ENCODE measurements at regions not wholly inside any gene's neighbourhood (a gene's known extent, or its start where the extent isn't known, plus 50 kb on each side); places are given as distances from the start of the nearest gene placed in this dataset.

DNA sequence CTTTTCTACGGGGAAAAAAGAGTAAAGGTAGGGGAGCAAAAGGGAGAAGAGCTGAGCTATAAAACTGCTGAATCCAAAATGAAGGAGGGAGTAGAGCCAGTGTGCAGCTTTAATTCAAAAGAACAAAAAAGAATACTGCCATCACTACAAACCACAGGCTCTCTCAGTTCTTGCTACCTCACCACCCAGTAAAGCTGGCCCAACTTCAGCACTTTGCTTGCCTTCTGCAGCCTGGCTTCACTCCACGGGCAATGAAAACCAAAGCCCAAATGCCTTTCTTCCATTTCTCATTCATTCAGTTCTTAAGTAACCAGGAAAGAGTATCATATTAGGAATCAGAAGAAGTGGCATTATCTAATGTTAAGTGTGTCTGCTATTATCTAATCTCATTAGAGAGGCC lies 376.8 kb downstream of the BCOR start:
- no peak overlapping the region for H2AK5ac ChIP-seq (ENCODE audit: low read depth, low read length)
- H2AFZ ChIP-seq (replicated peaks; ENCODE audit: low read length, poor library complexity): no peak overlapping the region
- in situ Hi-C loops (cut with MboI; ENCODE audit: low sequenced_read_pairs) (no loop called here), dilution Hi-C loops (cut with HindIII; ENCODE audit: low sequenced_read_pairs, unreplicated experiment) (no loop called here), intact Hi-C loops (cut with micrococcal nuclease) (no loop called here)
- no peaks in the 10 kb centered on the region for H3K36me3 ChIP-seq (ENCODE audit: control insufficient read depth, insufficient read depth, low read length)
- no peak overlapping the region for H3K18ac ChIP-seq (ENCODE audit: low read depth, low read length)
- H3K9ac ChIP-seq (ENCODE audit: low read depth, low read length): no peak overlapping the region
- no peak overlapping the region for H3K23ac ChIP-seq (ENCODE audit: low read depth, low read length)
- H2BK5ac ChIP-seq (ENCODE audit: low read depth, low read length, poor library complexity, severe bottlenecking): no peak overlapping the region
- H3K27me3 ChIP-seq (ENCODE audit: control insufficient read depth, insufficient read depth, low read length): peaks cover 26% of the 10 kb centered on the region
- TF ChIP-seq POLR2A (IDR thresholded peaks at IDR 0.05; ENCODE audit: low read depth, low read length) (no peak), BHLHE40 (IDR thresholded peaks at IDR 0.05; ENCODE audit: low read depth, low read length) (no peak), CEBPB (IDR thresholded peaks at IDR 0.05; ENCODE audit: low read depth, low read length) (no peak), RCOR1 (IDR thresholded peaks at IDR 0.05; ENCODE audit: insufficient replicate concordance, low read length) (no peak), FOS (IDR thresholded peaks at IDR 0.05; ENCODE audit: low read depth, low read length) (no peak), CHD1 (IDR thresholded peaks at IDR 0.05; ENCODE audit: low read depth, low read length) (no peak), RFX5 (IDR thresholded peaks at IDR 0.05; ENCODE audit: low read depth, low read length) (no peak), NFE2L2 (IDR thresholded peaks at IDR 0.05; ENCODE audit: low read depth, low read length) (no peak), SMC3 (IDR thresholded peaks at IDR 0.05; ENCODE audit: low read depth, low read length) (no peak), MXI1 (IDR thresholded peaks at IDR 0.05; ENCODE audit: borderline replicate concordance, low read depth, low read length) (no peak)
- no peak overlapping the region for H3K14ac ChIP-seq (replicated peaks; ENCODE audit: low read depth, low read length)
- no peak overlapping the region for H3K27ac ChIP-seq (ENCODE audit: insufficient read depth, low read length)
- no peak overlapping the region for H3K4ac ChIP-seq (ENCODE audit: low read depth, low read length)
- no TSS peak for BruUV-seq (replicated peaks)
- H2AK9ac ChIP-seq (replicated peaks; ENCODE audit: low read depth, low read length, poor library complexity): no peak overlapping the region
- H3K4me1 ChIP-seq (ENCODE audit: control insufficient read depth, insufficient read depth, low read length): peaks cover 1% of the 10 kb centered on the region; the same call in 1 of the 2 replicates
- no peaks in the 10 kb centered on the region for H3K9me3 ChIP-seq (ENCODE audit: control insufficient read depth, insufficient read depth, low read length)
- no peak overlapping the region for H4K91ac ChIP-seq (ENCODE audit: insufficient read depth, low read depth, low read length)
- no peak overlapping the region for H4K5ac ChIP-seq (ENCODE audit: low read depth, low read length)
- no CpG with 5 or more reads among the region's 2 CpGs for WGBS, 2 experiments (ENCODE audit: extremely low coverage in 2 of 2, insufficient read length in 1 of 2)
- DNase-seq: no peak
- no peak for ATAC-seq (ENCODE audit: low read depth)
- ChIA-PET CTCF (no interaction called here), POLR2A (ENCODE audit: unreplicated experiment) (no interaction called here)
- H4K8ac ChIP-seq (ENCODE audit: low read depth in 2 of 2, low read length in 2 of 2): no peak overlapping the region
- H4K20me1 ChIP-seq (ENCODE audit: insufficient read depth, low read length): no peaks in the 10 kb centered on the region
- no peaks in the 10 kb centered on the region for H3K79me1 ChIP-seq (ENCODE audit: low read depth in 1 of 2, low read length in 2 of 2)
- H3K4me2 ChIP-seq (ENCODE audit: low read depth, low read length): no peak overlapping the region
- no peak overlapping the region for H2BK15ac ChIP-seq (ENCODE audit: low read depth, low read length)
- no peaks in the 10 kb centered on the region for H3K9me1 ChIP-seq (ENCODE audit: insufficient read depth, low read length)
- no peak overlapping the region for H2BK120ac ChIP-seq (ENCODE audit: low read depth, low read length)
- no peak overlapping the region for H3K56ac ChIP-seq (ENCODE audit: extremely low read depth, insufficient read depth, low read length)
- H2BK20ac ChIP-seq (ENCODE audit: low read depth, low read length): no peak overlapping the region
- no peak overlapping the region for H3K4me3 ChIP-seq (ENCODE audit: insufficient read depth, low read depth, low read length)

Data from IMR-90 (cell line).